Panc1 (cell line): ENCODE measurements at regions not wholly inside any gene's neighbourhood (a gene's known extent, or its start where the extent isn't known, plus 50 kb on each side); places are given as distances from the start of the nearest gene placed in this dataset.

Experiments used
- ATAC-seq: fragments of 200-7000 bp; cut with Tn5 transposase; 2 replicates; pipeline ENCODE4 v1.9.1; 2020; ENCODE audit warnings: mild to moderate bottlenecking, moderate library complexity
- BruUV-seq: library from RNA; stranded (reverse); fragments of 400-500 nt; replicated peaks from 2 replicates; lab custom pipeline; 2021; lab: Mats Ljungman, UMichigan
- CTCF ChIA-PET: fragments of 300-600 bp; sonication (Branson Sonifier 250); formaldehyde crosslinking; loops from one replicate; lab custom pipeline; 2022; ENCODE audit warnings: antibody characterized with exemption; lab: Charles Lee
- POLR2A ChIA-PET: fragments of 300-600 bp; sonication (Branson Sonifier 250); formaldehyde crosslinking; loops from one replicate; lab custom pipeline; 2022; ENCODE audit warnings: antibody characterized with exemption; lab: Charles Lee
- DNase-seq: peaks from one replicate; pipeline ENCODE4 v3.0.0-alpha.2; 2010; ENCODE audit warnings: low read depth, low spot score
- H3K27ac ChIP-seq: 2 replicates; pipeline ENCODE4 v1.5.1; 2011; ENCODE audit warnings: mild to moderate bottlenecking, low read length, inconsistent platforms
- H3K27me3 ChIP-seq: fragments of 200-500 bp; sonication (Bioruptor generic); 2 replicates; pipeline ENCODE4 v1.6.0; 2014; ENCODE audit warnings: low read length, inconsistent platforms; ENCODE audit not compliant: control insufficient read depth, insufficient read depth
- H3K36me3 ChIP-seq: fragments of 200-500 bp; sonication (Bioruptor generic); 2 replicates; pipeline ENCODE4 v1.5.1; 2014; ENCODE audit warnings: inconsistent platforms, mild to moderate bottlenecking, low read length, moderate library complexity; ENCODE audit not compliant: control insufficient read depth, insufficient read depth
- H3K4me1 ChIP-seq: 2 replicates; pipeline ENCODE4 v1.5.1; 2011; ENCODE audit warnings: inconsistent platforms, mild to moderate bottlenecking, low read length, moderate library complexity; ENCODE audit not compliant: control insufficient read depth, insufficient read depth
- H3K4me3 ChIP-seq, 2 experiments: 2 replicates each; pipeline ENCODE4 v1.5.1; 2011 to 2012; ENCODE audit warnings: low read depth in 2 of 2, low read length in 2 of 2, mild to moderate bottlenecking in 2 of 2, inconsistent platforms in 1 of 2, moderate library complexity in 1 of 2
- H3K9me3 ChIP-seq: fragments of 200-500 bp; sonication (Bioruptor generic); 2 replicates; pipeline ENCODE4 v1.5.1; 2014; ENCODE audit warnings: low read depth, mild to moderate bottlenecking, inconsistent platforms, low read length, moderate library complexity; ENCODE audit not compliant: control insufficient read depth, insufficient read depth
- CTCF ChIP-seq: fragments of 450-650 bp; IDR thresholded peaks from 2 replicates; pipeline ENCODE4 v1.5.1; 2017; ENCODE audit warnings: mild to moderate bottlenecking
- POLR2AphosphoS5 ChIP-seq: IDR thresholded peaks from 2 replicates; pipeline ENCODE4 v1.6.1; 2012; ENCODE audit warnings: mild to moderate bottlenecking, low read depth, low read length, moderate library complexity
- REST ChIP-seq, 2 experiments: IDR thresholded peaks; 2 replicates each; pipeline ENCODE4 v1.6.1; 2011 to 2012; ENCODE audit warnings: low read depth in 2 of 2, control low read depth in 1 of 2, low read length in 1 of 2, mild to moderate bottlenecking in 1 of 2, moderate library complexity in 1 of 2; ENCODE audit not compliant: insufficient read depth in 1 of 2
- SIN3A ChIP-seq: IDR thresholded peaks from 2 replicates; pipeline ENCODE4 v1.6.1; 2012; ENCODE audit warnings: low read depth, mild to moderate bottlenecking, low read length, moderate library complexity, borderline replicate concordance; ENCODE audit not compliant: insufficient read depth
- TCF7L2 ChIP-seq: IDR thresholded peaks from 2 replicates; pipeline ENCODE4 v1.6.1; 2011; ENCODE audit warnings: mild to moderate bottlenecking, low read depth, low read length, inconsistent platforms
- in situ Hi-C: cut with HindIII; loops from 2 replicates; pipeline ENCODE4 v1.10.0; 2016; ENCODE audit warnings: low sequenced_read_pairs, low pct_unique_long_range_greater_than_20kb
- intact Hi-C: fragments of 100-400 bp; cut with micrococcal nuclease; formaldehyde crosslinking; loops from one replicate; pipeline ENCODE4 v1.10.0; 2022; ENCODE audit not compliant: unreplicated experiment

DNA sequence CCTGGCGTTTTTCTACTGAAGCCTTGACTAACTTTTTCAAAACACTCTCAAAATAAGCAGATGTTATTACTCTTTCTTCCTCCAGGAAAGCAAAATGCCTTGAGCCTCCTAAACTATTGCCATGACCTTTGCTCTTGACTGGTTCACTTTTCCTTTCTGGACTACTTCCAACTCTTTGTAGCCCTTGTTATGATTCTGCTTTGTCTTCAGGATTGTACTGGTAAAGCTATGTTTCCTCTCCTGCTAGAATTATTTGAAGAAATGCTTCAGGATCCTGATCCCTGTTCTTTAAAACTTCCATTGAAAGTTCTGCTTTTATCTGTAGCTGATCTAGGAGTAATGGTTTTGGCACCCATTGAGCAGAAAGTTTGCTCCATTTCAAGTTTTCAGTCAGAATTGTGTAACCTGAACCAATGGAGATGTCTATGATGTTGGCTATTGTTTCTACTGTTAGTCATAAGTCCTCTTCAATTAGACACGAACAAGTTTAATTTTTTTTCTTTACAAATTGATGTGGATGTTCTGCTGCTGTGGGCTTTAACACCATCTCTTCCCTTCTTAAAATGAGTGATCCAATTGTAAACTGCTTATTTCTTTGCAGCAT, 1356.4 kb downstream of the EFNA5 start:
- in situ Hi-C loops = no loop called here
- no peak for ATAC-seq

GRCh38 chr5:106312360-106312759, 1358.4 kb downstream of the EFNA5 start:
- intact Hi-C loops = no loop called here
- no peaks in the 10 kb centered on the region for H3K4me1 ChIP-seq
- DNase-seq (no peak), ATAC-seq (no peak)
- in situ Hi-C loops = no loop called here
- ChIA-PET CTCF (no interaction called here), POLR2A (no interaction called here)
- H3K9me3 ChIP-seq = no peaks in the 10 kb centered on the region
- no TSS peak for BruUV-seq
- no peaks in the 10 kb centered on the region for H3K36me3 ChIP-seq
- TF ChIP-seq POLR2AphosphoS5 (no peak), TCF7L2 (no peak), REST (IDR thresholded peaks at IDR 0.05; ENCODE audit: insufficient read depth in 1 of 2, low read depth in 2 of 2, low read length in 1 of 2) (no peak), CTCF (no peak), SIN3A (no peak)
- no peaks in the 10 kb centered on the region for H3K27me3 ChIP-seq
- no peak overlapping the region for H3K27ac ChIP-seq
- no peak overlapping the region for H3K4me3 ChIP-seq

More for the DNA sequence above, 1356.4 kb downstream of the EFNA5 start:
- H3K27ac ChIP-seq = no peak overlapping the region
- ChIA-PET POLR2A (interaction anchor here (0.6 kb wide), 1 partner anchor 174 kb away, joined by 3 read pairs; no protein-coding TSS in a partner anchor), CTCF (no interaction called here)
- no peaks in the 10 kb centered on the region for H3K27me3 ChIP-seq
- H3K36me3 ChIP-seq = no peaks in the 10 kb centered on the region
- intact Hi-C loops = no loop called here
- H3K4me3 ChIP-seq = no peak overlapping the region
- H3K9me3 ChIP-seq = no peaks in the 10 kb centered on the region
- no TSS peak for BruUV-seq
- TF ChIP-seq SIN3A = no peak
- no peak for TF ChIP-seq TCF7L2
- TF ChIP-seq CTCF = no peak
- no peak for TF ChIP-seq REST (IDR thresholded peaks at IDR 0.05; ENCODE audit: insufficient read depth in 1 of 2, low read depth in 2 of 2, low read length in 1 of 2)
- no peak for TF ChIP-seq POLR2AphosphoS5
- no peaks in the 10 kb centered on the region for H3K4me1 ChIP-seq
- DNase-seq = no peak
